Left kidney (tissue), 1 donor: ENCODE measurements at regions not wholly inside any gene's neighbourhood (a gene's known extent, or its start where the extent isn't known, plus 50 kb on each side); places are given as distances from the start of the nearest gene placed in this dataset.
A peak's percentile ranks its signal among the peaks of the same experiment; 100 is the strongest.
"Not testable (repeated sequence)": the region's sequence is repeated elsewhere in the genome, so short reads cannot be mapped to it uniquely, and the experiment has no call there.

Experiments used
- DNase-seq: peaks from one replicate; pipeline ENCODE4 v3.0.0-alpha.2; 2013

- no peak for DNase-seq
Observed at GRCh38 chr12:102659200-102659911, 179.0 kb upstream of the IGF1 start.

- no peak for DNase-seq
Observed at GRCh38 chr12:102653406-102653805, 173.0 kb upstream of the IGF1 start.

- DNase-seq = no peak
Observed at GRCh38 chr12:102652645-102653313, 172.4 kb upstream of the IGF1 start.

GRCh38 chr12:102645968-102646367 is 165.6 kb upstream of the IGF1 start:
- no peak for DNase-seq

GRCh38 chr12:102643879-102644575 is 163.7 kb upstream of the IGF1 start:
- DNase-seq = no peak

- no peak for DNase-seq
Observed at GRCh38 chr12:102642199-102642598, 161.8 kb upstream of the IGF1 start.

- DNase-seq = not testable (repeated sequence)
Observed at GRCh38 chr12:102640658-102641057, 160.3 kb upstream of the IGF1 start.

- no peak for DNase-seq
Observed at GRCh38 chr12:102638777-102639176, 158.4 kb upstream of the IGF1 start.

- DNase-seq = no peak
Observed at GRCh38 chr12:102633981-102634605, 153.7 kb upstream of the IGF1 start.

- DNase-seq = no peak
Observed at GRCh38 chr12:102631274-102631673, 150.9 kb upstream of the IGF1 start.

- no peak for DNase-seq
Observed at GRCh38 chr12:102629262-102629888, 149.0 kb upstream of the IGF1 start.

- no peak for DNase-seq
Observed at GRCh38 chr12:102625819-102626218, 145.5 kb upstream of the IGF1 start.

- DNase-seq = no peak
Observed at GRCh38 chr12:102622618-102623017, 142.3 kb upstream of the IGF1 start.

- DNase-seq = no peak
Observed at GRCh38 chr12:102618197-102618877, 138.0 kb upstream of the IGF1 start.

GRCh38 chr12:102616692-102617091 is 136.3 kb upstream of the IGF1 start:
- DNase-seq = no peak

- DNase-seq = no peak
Observed at GRCh38 chr12:102611995-102612394, 131.6 kb upstream of the IGF1 start.

GRCh38 chr12:102609996-102610395 is 129.6 kb upstream of the IGF1 start:
- no peak for DNase-seq

GRCh38 chr12:102603021-102603420 is 122.7 kb upstream of the IGF1 start:
- DNase-seq = no peak

GRCh38 chr12:102602521-102602920 is 122.2 kb upstream of the IGF1 start:
- peak; percentile 8 for DNase-seq

- no peak for DNase-seq
Observed at GRCh38 chr12:102601621-102602020, 121.3 kb upstream of the IGF1 start.

- no peak for DNase-seq
Observed at GRCh38 chr12:102596687-102597086, 116.3 kb upstream of the IGF1 start.

- no peak for DNase-seq
Observed at GRCh38 chr12:102596031-102596430, 115.7 kb upstream of the IGF1 start.
